ENCODE measurements at regions not wholly inside any gene's neighbourhood (a gene's known extent, or its start where the extent isn't known, plus 50 kb on each side); places are given as distances from the start of the nearest gene placed in this dataset.

- H3K4me1 ChIP-seq (ENCODE audit: insufficient read depth, low read length, poor library complexity, severe bottlenecking) = no peaks in the 10 kb centered on the region
- no peaks in the 10 kb centered on the region for H3K79me2 ChIP-seq (ENCODE audit: insufficient read depth, low read depth, low read length)
- TF ChIP-seq EZH2phosphoT487 (IDR thresholded peaks at IDR 0.05; ENCODE audit: borderline replicate concordance, low read depth, low read length) = no peak
- TF ChIP-seq CTCF (conservative IDR thresholded peaks at IDR 0.05; ENCODE audit: low read length) = no peak
- H3K36me3 ChIP-seq (ENCODE audit: insufficient read depth, low read length) = no peaks in the 10 kb centered on the region
- H3K4me2 ChIP-seq (ENCODE audit: low read length) = no peak overlapping the region
- ChIA-PET POLR2A (no interaction called here), CTCF (ENCODE audit: unreplicated experiment) (no interaction called here)
- H3K4me3 ChIP-seq (ENCODE audit: low read depth, low read length, poor library complexity, severe bottlenecking) = no peak overlapping the region
- no peaks in the 10 kb centered on the region for H3K9me3 ChIP-seq (ENCODE audit: low read length)
- intact Hi-C loops (cut with micrococcal nuclease; ENCODE audit: unreplicated experiment) = no loop called here
- H4K20me1 ChIP-seq (ENCODE audit: insufficient read depth, low read length) = no peaks in the 10 kb centered on the region
- H2AFZ ChIP-seq (ENCODE audit: low read length) = no peak overlapping the region
- no peak overlapping the region for H3K27ac ChIP-seq (ENCODE audit: low read depth, low read length, poor library complexity, severe bottlenecking)
- no TSS peak for BruUV-seq (replicated peaks)
- H3K9me2 ChIP-seq (ENCODE audit: insufficient read depth, low read length) = no peaks in the 10 kb centered on the region
- no peak for DNase-seq (ENCODE audit: low spot score)
Measured at GRCh38 chr10:58001159-58001558, 266.5 kb downstream of the IPMK start.

GRCh38 chr10:57996536-57996935 lies 271.2 kb downstream of the IPMK start:
- no TSS peak for BruUV-seq (replicated peaks)
- no peaks in the 10 kb centered on the region for H3K4me1 ChIP-seq (ENCODE audit: insufficient read depth, low read length, poor library complexity, severe bottlenecking)
- no peaks in the 10 kb centered on the region for H3K36me3 ChIP-seq (ENCODE audit: insufficient read depth, low read length)
- H3K4me2 ChIP-seq (ENCODE audit: low read length) = no peak overlapping the region
- H3K9me2 ChIP-seq (ENCODE audit: insufficient read depth, low read length) = no peaks in the 10 kb centered on the region
- no peaks in the 10 kb centered on the region for H4K20me1 ChIP-seq (ENCODE audit: insufficient read depth, low read length)
- H3K9me3 ChIP-seq (ENCODE audit: low read length) = no peaks in the 10 kb centered on the region
- H3K27ac ChIP-seq (ENCODE audit: low read depth, low read length, poor library complexity, severe bottlenecking) = no peak overlapping the region
- no peak overlapping the region for H3K4me3 ChIP-seq (ENCODE audit: low read depth, low read length, poor library complexity, severe bottlenecking)
- ChIA-PET POLR2A (interaction anchor here (1.0 kb wide), 1 partner anchor 26 kb away, joined by 4 read pairs; no protein-coding TSS in a partner anchor), CTCF (ENCODE audit: unreplicated experiment) (no interaction called here)
- DNase-seq (ENCODE audit: low spot score) = no peak
- intact Hi-C loops (cut with micrococcal nuclease; ENCODE audit: unreplicated experiment) = no loop called here
- no peak overlapping the region for H2AFZ ChIP-seq (ENCODE audit: low read length)
- no peaks in the 10 kb centered on the region for H3K79me2 ChIP-seq (ENCODE audit: insufficient read depth, low read depth, low read length)
- no peak for TF ChIP-seq EZH2phosphoT487 (IDR thresholded peaks at IDR 0.05; ENCODE audit: borderline replicate concordance, low read depth, low read length)
- TF ChIP-seq CTCF (conservative IDR thresholded peaks at IDR 0.05; ENCODE audit: low read length) = no peak

- POLR2A ChIA-PET = no interaction called here
- Histone ChIP-seq H3K27ac (ENCODE audit: low read depth, low read length, poor library complexity, severe bottlenecking) (no peak overlapping the region), H3K9me2 (ENCODE audit: insufficient read depth, low read length) (no peaks in the 10 kb centered on the region), H3K4me3 (ENCODE audit: low read depth, low read length, poor library complexity, severe bottlenecking) (no peak overlapping the region), H4K20me1 (ENCODE audit: insufficient read depth, low read length) (no peaks in the 10 kb centered on the region), H3K4me2 (ENCODE audit: low read length) (no peak overlapping the region), H3K4me1 (ENCODE audit: insufficient read depth, low read length, poor library complexity, severe bottlenecking) (no peaks in the 10 kb centered on the region), H3K36me3 (ENCODE audit: insufficient read depth, low read length) (no peaks in the 10 kb centered on the region), H2AFZ (ENCODE audit: low read length) (no peak overlapping the region), H3K9me3 (ENCODE audit: low read length) (no peaks in the 10 kb centered on the region), H3K79me2 (ENCODE audit: insufficient read depth, low read depth, low read length) (no peaks in the 10 kb centered on the region)
- intact Hi-C loops (cut with micrococcal nuclease; ENCODE audit: unreplicated experiment) = no loop called here
- DNase-seq (ENCODE audit: low spot score) = no peak
- CTCF ChIA-PET (ENCODE audit: unreplicated experiment) = no interaction called here
- BruUV-seq (replicated peaks) = no TSS peak
- TF ChIP-seq EZH2phosphoT487 (IDR thresholded peaks at IDR 0.05; ENCODE audit: borderline replicate concordance, low read depth, low read length) (no peak), CTCF (conservative IDR thresholded peaks at IDR 0.05; ENCODE audit: low read length) (no peak)
Measured at GRCh38 chr10:57993302-57993701, 274.4 kb downstream of the IPMK start.
